SH-SY5Y (cell line): ENCODE measurements at regions not wholly inside any gene's neighbourhood (a gene's known extent, or its start where the extent isn't known, plus 50 kb on each side); places are given as distances from the start of the nearest gene placed in this dataset.

Source experiments
- GATA2 ChIP-seq: IDR thresholded peaks from 2 replicates; pipeline ENCODE4 v1.6.1; 2011; ENCODE audit warnings: mild to moderate bottlenecking, low read depth, low read length
- GATA3 ChIP-seq: IDR thresholded peaks from 2 replicates; pipeline ENCODE4 v1.6.1; 2011; ENCODE audit warnings: low read depth, mild to moderate bottlenecking, low read length, moderate library complexity

DNA sequence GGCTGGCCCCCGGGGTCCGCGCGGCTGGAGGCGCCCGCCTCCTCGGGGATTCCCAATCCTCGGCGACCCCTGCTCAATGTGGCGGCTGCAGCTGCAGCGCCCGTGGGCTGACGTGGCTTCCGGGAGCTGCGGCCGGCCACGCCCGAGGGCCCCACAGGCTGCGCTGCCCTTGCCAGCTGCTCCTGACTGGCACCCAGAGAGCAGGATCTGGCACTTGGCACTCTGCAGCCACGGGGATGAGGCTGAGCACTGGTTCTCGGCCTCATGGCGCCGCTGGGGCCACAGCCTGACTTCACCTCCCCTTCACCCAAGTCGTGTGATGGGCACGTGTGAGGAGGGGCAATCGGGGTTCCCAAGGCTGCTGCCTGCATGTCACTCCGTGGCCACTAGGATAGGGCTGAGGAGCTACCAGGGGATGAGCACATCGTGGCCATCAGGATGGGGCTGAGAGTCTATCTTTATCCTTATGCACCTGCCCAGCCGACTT is 267.8 kb upstream of the FRG2C start:
- TF ChIP-seq GATA2 (no peak), GATA3 (no peak)
